PC-9 (cell line): ENCODE measurements at regions not wholly inside any gene's neighbourhood (a gene's known extent, or its start where the extent isn't known, plus 50 kb on each side); places are given as distances from the start of the nearest gene placed in this dataset.

ENCODE experiments used
- BruUV-seq: library from RNA; stranded (reverse); fragments of 400-500 nt; replicated peaks from 2 replicates; lab custom pipeline; 2021; lab: Mats Ljungman, UMichigan
- CTCF ChIA-PET: fragments of 300-600 bp; sonication (Branson Sonifier 250); formaldehyde crosslinking; loops from one replicate; lab custom pipeline; 2022; ENCODE audit warnings: antibody characterized with exemption; lab: Charles Lee
- POLR2A ChIA-PET: fragments of 300-600 bp; sonication (Branson Sonifier 250); formaldehyde crosslinking; loops from one replicate; lab custom pipeline; 2022; ENCODE audit warnings: antibody characterized with exemption; ENCODE audit not compliant: unreplicated experiment; lab: Charles Lee
- DNase-seq, 2 experiments: peaks; one replicate each; pipeline versions ENCODE4 v3.0.0 to v3.0.0-alpha.2; 2015 to 2022; ENCODE audit warnings: mixed read lengths in 1 of 2
- H2AFZ ChIP-seq: fragments of 200-600 bp; sonication (generic); 2 replicates; pipeline ENCODE4 v1.8.1; 2017; ENCODE audit warnings: antibody characterized with exemption
- H3F3A ChIP-seq: fragments of 200-600 bp; sonication (generic); 2 replicates; pipeline ENCODE4 v1.8.1; 2017; ENCODE audit warnings: antibody characterized with exemption, mild to moderate bottlenecking, low read depth; ENCODE audit not compliant: insufficient read depth
- H3K27ac ChIP-seq: fragments of 200-600 bp; sonication (generic); 2 replicates; pipeline ENCODE4 v1.6.1; 2016; ENCODE audit warnings: mixed run types
- H3K27me3 ChIP-seq: fragments of 200-600 bp; sonication (generic); 2 replicates; pipeline ENCODE4 v1.6.1; 2016; ENCODE audit warnings: low read depth, mixed run types; ENCODE audit not compliant: insufficient read depth
- H3K36me3 ChIP-seq: fragments of 200-600 bp; sonication (generic); 2 replicates; pipeline ENCODE4 v1.6.1; 2016; ENCODE audit warnings: low read depth, mixed run types
- H3K4me1 ChIP-seq: fragments of 200-600 bp; sonication (generic); replicated peaks from 2 replicates; pipeline ENCODE4 v1.6.1; 2016; ENCODE audit warnings: mixed run types; ENCODE audit not compliant: insufficient read depth
- H3K4me2 ChIP-seq: fragments of 200-600 bp; sonication (generic); 2 replicates; pipeline ENCODE4 v1.6.1; 2017; ENCODE audit warnings: mixed run types
- H3K4me3 ChIP-seq: fragments of 200-600 bp; sonication (generic); 2 replicates; pipeline ENCODE4 v1.6.1; 2016; ENCODE audit warnings: mixed run types
- H3K79me2 ChIP-seq: fragments of 200-600 bp; sonication (generic); 2 replicates; pipeline ENCODE4 v1.6.1; 2017; ENCODE audit warnings: low read depth, mixed run types
- H3K9me2 ChIP-seq: fragments of 200-600 bp; sonication (generic); 2 replicates; pipeline ENCODE4 v1.8.1; 2017; ENCODE audit warnings: mild to moderate bottlenecking; ENCODE audit not compliant: insufficient read depth
- H3K9me3 ChIP-seq: fragments of 200-600 bp; sonication (generic); 2 replicates; pipeline ENCODE4 v1.8.1; 2016; ENCODE audit warnings: low read depth; ENCODE audit not compliant: insufficient read depth
- H4K20me1 ChIP-seq: fragments of 200-600 bp; sonication (generic); 2 replicates; pipeline ENCODE4 v1.8.1; 2017; ENCODE audit not compliant: insufficient read depth
- CTCF ChIP-seq: fragments of 200-600 bp; sonication (generic); conservative IDR thresholded peaks from 2 replicates; pipeline ENCODE4 v1.6.1; 2017; ENCODE audit warnings: mixed run types, antibody characterized with exemption, mild to moderate bottlenecking, moderate library complexity
- EZH2 ChIP-seq: fragments of 200-600 bp; sonication (generic); IDR thresholded peaks from 2 replicates; pipeline ENCODE4 v1.8.0; 2017; ENCODE audit warnings: antibody characterized with exemption, low read depth
- intact Hi-C: fragments of 100-400 bp; cut with micrococcal nuclease; formaldehyde crosslinking; loops from one replicate; pipeline ENCODE4 v1.10.0; 2022; ENCODE audit not compliant: unreplicated experiment

GRCh38 chr2:234189230-234189629 is 138.7 kb downstream of the SPP2 start:
- Histone ChIP-seq H3K27ac (no peak overlapping the region), H2AFZ (no peak overlapping the region), H3K9me2 (no peaks in the 10 kb centered on the region), H3K79me2 (no peaks in the 10 kb centered on the region), H3K36me3 (no peaks in the 10 kb centered on the region), H3K4me1 (peaks cover 6% of the 10 kb centered on the region), H4K20me1 (no peaks in the 10 kb centered on the region), H3K4me2 (no peak overlapping the region), H3K9me3 (no peaks in the 10 kb centered on the region; the same call in 1 of the 2 replicates), H3F3A (peaks cover 4% of the 10 kb centered on the region; the same call in 1 of the 2 replicates), H3K4me3 (no peak overlapping the region), H3K27me3 (no peaks in the 10 kb centered on the region)
- ChIA-PET POLR2A (no interaction called here), CTCF (no interaction called here)
- DNase-seq: no peak
- no peak for TF ChIP-seq CTCF
- TF ChIP-seq EZH2: no peak
- intact Hi-C loops: no loop called here
- no TSS peak for BruUV-seq

- no peak overlapping the region for H3K4me2 ChIP-seq
- no peak for DNase-seq
- no peaks in the 10 kb centered on the region for H3K27me3 ChIP-seq
- no peaks in the 10 kb centered on the region for H3K4me1 ChIP-seq
- no peaks in the 10 kb centered on the region for H3F3A ChIP-seq
- no peaks in the 10 kb centered on the region for H3K9me2 ChIP-seq
- no peaks in the 10 kb centered on the region; the same call in 1 of the 2 replicates for H3K9me3 ChIP-seq
- H4K20me1 ChIP-seq: no peaks in the 10 kb centered on the region
- ChIA-PET CTCF (no interaction called here), POLR2A (no interaction called here)
- no TSS peak for BruUV-seq
- intact Hi-C loops: no loop called here
- no peak overlapping the region for H3K27ac ChIP-seq
- H3K4me3 ChIP-seq: no peak overlapping the region
- no peaks in the 10 kb centered on the region for H3K79me2 ChIP-seq
- H2AFZ ChIP-seq: no peak overlapping the region
- no peaks in the 10 kb centered on the region for H3K36me3 ChIP-seq
- no peak for TF ChIP-seq EZH2
- TF ChIP-seq CTCF: no peak
These were observed 137.2 kb downstream of the SPP2 start for GRCh38 chr2:234187646-234188174.

GRCh38 chr2:234181121-234181520 is 130.6 kb downstream of the SPP2 start:
- no peak overlapping the region for H3K4me3 ChIP-seq
- peaks cover 16% of the 10 kb centered on the region for H3K4me1 ChIP-seq
- no peak for TF ChIP-seq EZH2
- TF ChIP-seq CTCF: no peak
- H4K20me1 ChIP-seq: no peaks in the 10 kb centered on the region
- H3K79me2 ChIP-seq: no peaks in the 10 kb centered on the region
- H3F3A ChIP-seq: peaks cover 21% of the 10 kb centered on the region; the same call in 1 of the 2 replicates
- H3K9me3 ChIP-seq: no peaks in the 10 kb centered on the region
- no peaks in the 10 kb centered on the region for H3K27me3 ChIP-seq
- BruUV-seq: no TSS peak
- DNase-seq: no peak
- no peak overlapping the region for H3K27ac ChIP-seq
- no peaks in the 10 kb centered on the region for H3K9me2 ChIP-seq
- H3K4me2 ChIP-seq: no peak overlapping the region
- no peak overlapping the region for H2AFZ ChIP-seq
- intact Hi-C loops: no loop called here
- POLR2A ChIA-PET: no interaction called here
- H3K36me3 ChIP-seq: no peaks in the 10 kb centered on the region
- CTCF ChIA-PET: no interaction called here
